HEK293T (cell line): ENCODE measurements at regions not wholly inside any gene's neighbourhood (a gene's known extent, or its start where the extent isn't known, plus 50 kb on each side); places are given as distances from the start of the nearest gene placed in this dataset.

Source experiments
- CTCF ChIA-PET: fragments of 350-600 bp; formaldehyde crosslinking; extraction: SDS; loops from one replicate; lab custom pipeline; 2021; ENCODE audit warnings: antibody characterized with exemption, inconsistent platforms; lab: Yijun Ruan, JAX
- POLR2A ChIA-PET: fragments of 350-600 bp; formaldehyde crosslinking; extraction: SDS; loops from one replicate; lab custom pipeline; 2020; ENCODE audit warnings: antibody characterized with exemption, inconsistent platforms; lab: Yijun Ruan, JAX
- DNase-seq: peaks from one replicate; pipeline ENCODE4 v3.0.0; 2012; ENCODE audit warnings: mixed read lengths; ENCODE audit errors: extremely low spot score
- ARNT ChIP-seq: fragments of 450-650 bp; IDR thresholded peaks from 2 replicates; pipeline ENCODE4 v1.6.1; 2017; ENCODE audit warnings: mild to moderate bottlenecking
- BHLHE40 ChIP-seq: fragments of 450-650 bp; IDR thresholded peaks from 2 replicates; pipeline ENCODE4 v1.6.1; 2016; ENCODE audit warnings: mild to moderate bottlenecking, moderate library complexity, borderline replicate concordance
- CTBP1 ChIP-seq: fragments of 450-650 bp; IDR thresholded peaks from 2 replicates; pipeline ENCODE4 v1.6.1; 2016; ENCODE audit warnings: borderline replicate concordance
- ELF4 ChIP-seq: fragments of 450-650 bp; IDR thresholded peaks from 2 replicates; pipeline ENCODE4 v1.6.1; 2017; ENCODE audit warnings: antibody characterized with exemption
- FOXA1 ChIP-seq: fragments of 450-650 bp; IDR thresholded peaks from 2 replicates; pipeline ENCODE4 v1.6.1; 2016; ENCODE audit warnings: mild to moderate bottlenecking
- FOXK2 ChIP-seq: fragments of 450-650 bp; IDR thresholded peaks from 2 replicates; pipeline ENCODE4 v1.6.1; 2016; ENCODE audit warnings: mild to moderate bottlenecking
- FOXM1 ChIP-seq: fragments of 450-650 bp; IDR thresholded peaks from 2 replicates; pipeline ENCODE4 v1.6.1; 2017; ENCODE audit warnings: mild to moderate bottlenecking, borderline replicate concordance
- HDGF ChIP-seq: fragments of 450-650 bp; IDR thresholded peaks from 2 replicates; pipeline ENCODE4 v1.6.1; 2017; ENCODE audit warnings: antibody characterized with exemption, borderline replicate concordance
- L3MBTL2 ChIP-seq: fragments of 450-650 bp; conservative IDR thresholded peaks from 2 replicates; pipeline ENCODE4 v1.6.1; 2016; ENCODE audit warnings: mild to moderate bottlenecking
- LEF1 ChIP-seq: fragments of 450-650 bp; IDR thresholded peaks from 2 replicates; pipeline ENCODE4 v1.6.1; 2017; ENCODE audit warnings: mild to moderate bottlenecking, borderline replicate concordance
- NFRKB ChIP-seq: fragments of 450-650 bp; IDR thresholded peaks from 2 replicates; pipeline ENCODE4 v1.6.1; 2016; ENCODE audit warnings: mild to moderate bottlenecking, moderate library complexity
- PKNOX1 ChIP-seq: fragments of 450-650 bp; IDR thresholded peaks from 2 replicates; pipeline ENCODE4 v1.6.1; 2016
- SP1 ChIP-seq: fragments of 450-650 bp; IDR thresholded peaks from 2 replicates; pipeline ENCODE4 v1.6.1; 2017
- SUZ12 ChIP-seq: fragments of 450-650 bp; IDR thresholded peaks from 2 replicates; pipeline ENCODE4 v1.6.1; 2016; ENCODE audit warnings: mild to moderate bottlenecking
- TARDBP ChIP-seq: fragments of 450-650 bp; IDR thresholded peaks from 2 replicates; pipeline ENCODE4 v1.6.1; 2016
- ZNF384 ChIP-seq: fragments of 450-650 bp; IDR thresholded peaks from 2 replicates; pipeline ENCODE4 v1.6.1; 2016

GRCh38 chr6:14187406-14187805 lies 69.8 kb downstream of the CD83 start:
- TF ChIP-seq ARNT (no peak), NFRKB (no peak), FOXK2 (no peak), SP1 (no peak), L3MBTL2 (no peak), HDGF (no peak)
- POLR2A ChIA-PET, result no interaction called here
- no peak for DNase-seq
- CTCF ChIA-PET, result no interaction called here

GRCh38 chr6:14189074-14189473 lies 71.5 kb downstream of the CD83 start:
- POLR2A ChIA-PET, result no interaction called here

GRCh38 chr6:14190191-14190928 lies 72.8 kb downstream of the CD83 start:
- CTCF ChIA-PET, result interaction anchor here (0.7 kb wide), 1 partner anchor 41 kb away, joined by 3 read pairs; no protein-coding TSS in a partner anchor
- TF ChIP-seq ARNT, result no peak
- no peak for TF ChIP-seq CTBP1
- TF ChIP-seq TARDBP, result no peak
- TF ChIP-seq FOXA1, result no peak
- no peak for TF ChIP-seq NFRKB
- no peak for DNase-seq
- POLR2A ChIA-PET, result no interaction called here

More at GRCh38 chr6:14189074-14189473, 71.5 kb downstream of the CD83 start:
- TF ChIP-seq ARNT (no peak), SP1 (no peak), LEF1 (no peak), PKNOX1 (no peak), NFRKB (no peak), FOXM1 (no peak), FOXA1 (no peak), CTBP1 (no peak), FOXK2 (no peak), SUZ12 (no peak), ZNF384 (no peak), TARDBP (no peak)
- CTCF ChIA-PET, result no interaction called here
- no peak for DNase-seq

GRCh38 chr6:14190929-14191224 lies 73.3 kb downstream of the CD83 start:
- no peak for DNase-seq
- CTCF ChIA-PET, result interaction anchor here (0.5 to 0.7 kb wide), 2 partner anchors 42 to 363 kb away, joined by 3 read pairs; no protein-coding TSS in a partner anchor
- POLR2A ChIA-PET, result no interaction called here
- TF ChIP-seq HDGF (no peak), BHLHE40 (no peak), LEF1 (no peak)

GRCh38 chr6:14191761-14192160 lies 74.2 kb downstream of the CD83 start:
- TF ChIP-seq FOXK2 (no peak), FOXM1 (no peak), ZNF384 (no peak), CTBP1 (no peak), SP1 (no peak), HDGF (no peak), NFRKB (no peak), ELF4 (no peak), LEF1 (no peak), SUZ12 (no peak), TARDBP (no peak), FOXA1 (no peak)
- DNase-seq, result no peak
- ChIA-PET CTCF (no interaction called here), POLR2A (no interaction called here)

GRCh38 chr6:14192216-14192788 lies 74.7 kb downstream of the CD83 start:
- ChIA-PET POLR2A (no interaction called here), CTCF (interaction anchor here (0.6 kb wide), 1 partner anchor 501 kb away, joined by 4 read pairs; no protein-coding TSS in a partner anchor)
- TF ChIP-seq SP1 (no peak), ARNT (no peak), NFRKB (no peak), ZNF384 (no peak), SUZ12 (no peak), FOXK2 (no peak), FOXA1 (no peak), FOXM1 (no peak), CTBP1 (no peak), L3MBTL2 (no peak), TARDBP (no peak), LEF1 (no peak)
- DNase-seq, result no peak

- no peak for DNase-seq
- ChIA-PET CTCF (no interaction called here), POLR2A (no interaction called here)
- no peak for TF ChIP-seq SUZ12
- TF ChIP-seq LEF1, result no peak
- TF ChIP-seq SP1, result no peak
- TF ChIP-seq FOXA1, result no peak
- no peak for TF ChIP-seq HDGF
- no peak for TF ChIP-seq ZNF384
- no peak for TF ChIP-seq FOXK2
- no peak for TF ChIP-seq FOXM1
Observed at GRCh38 chr6:14193524-14193923, 76.0 kb downstream of the CD83 start.

- ChIA-PET CTCF (no interaction called here), POLR2A (interaction anchor here (0.6 kb wide), 1 partner anchor 33 kb away, joined by 3 read pairs; no protein-coding TSS in a partner anchor)
- TF ChIP-seq ARNT, result no peak
- no peak for TF ChIP-seq FOXA1
- no peak for TF ChIP-seq L3MBTL2
- no peak for TF ChIP-seq CTBP1
- no peak for TF ChIP-seq SUZ12
- TF ChIP-seq NFRKB, result no peak
- TF ChIP-seq PKNOX1, result no peak
- TF ChIP-seq HDGF, result no peak
- no peak for TF ChIP-seq BHLHE40
- no peak for TF ChIP-seq LEF1
- no peak for TF ChIP-seq TARDBP
- no peak for TF ChIP-seq SP1
- TF ChIP-seq FOXK2, result no peak
- TF ChIP-seq FOXM1, result no peak
- no peak for TF ChIP-seq ELF4
- no peak for TF ChIP-seq ZNF384
Observed at GRCh38 chr6:14194483-14194882, 76.9 kb downstream of the CD83 start.

More at GRCh38 chr6:14194483-14194882, 76.9 kb downstream of the CD83 start:
- no peak for DNase-seq
